ENCODE measurements at regions not wholly inside any gene's neighbourhood (a gene's known extent, or its start where the extent isn't known, plus 50 kb on each side); places are given as distances from the start of the nearest gene placed in this dataset.

DNA sequence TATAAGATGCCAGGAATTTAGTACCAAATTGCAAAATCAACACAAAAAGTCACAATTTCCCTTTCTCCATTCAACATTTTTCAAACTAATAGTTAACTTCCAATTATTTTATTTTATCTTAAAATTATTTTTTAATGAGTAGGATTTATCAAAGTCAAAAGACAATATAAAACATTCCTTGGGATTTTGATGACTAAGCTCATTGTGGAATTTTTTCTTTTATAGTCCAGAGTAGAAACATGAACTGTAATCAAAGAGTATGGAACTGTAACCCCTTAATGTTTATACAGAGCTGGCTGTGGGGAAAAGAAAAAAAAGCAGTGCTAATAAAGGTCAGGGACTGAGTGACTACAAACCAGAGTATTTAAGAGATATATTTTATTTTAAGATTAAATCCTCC lies 368.6 kb upstream of the CPXCR1 start:
- Mint-ChIP-seq H3K27me3 (no peaks in the 10 kb centered on the region), H3K4me3 (no peak overlapping the region), H3K27ac (no peak overlapping the region), H3K36me3 (no peaks in the 10 kb centered on the region), H3K4me1 (no peaks in the 10 kb centered on the region), H3K9me3 (ENCODE audit: low read depth) (no peaks in the 10 kb centered on the region)
- DNase-seq (no peak), ATAC-seq (no peak)
- CTCF ChIA-PET = no interaction called here

DNA sequence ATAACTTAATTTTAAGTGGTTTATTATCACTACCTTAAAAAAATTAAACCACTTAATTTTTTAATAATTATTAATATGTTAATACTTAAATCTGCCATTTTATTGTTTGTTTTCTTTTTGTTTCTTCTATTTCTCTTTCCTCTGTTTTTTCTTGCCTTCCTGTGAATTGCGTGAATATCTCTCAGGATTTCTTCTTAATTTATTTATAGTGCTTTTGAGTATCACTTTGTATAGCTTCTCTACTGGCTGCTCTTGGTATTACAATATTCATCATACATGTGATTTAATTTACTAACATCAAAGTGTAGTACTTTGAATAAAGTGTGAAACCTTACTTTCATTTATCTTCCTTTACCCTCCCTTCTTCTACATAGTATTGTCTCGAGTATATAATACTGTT lies 349.5 kb upstream of the CPXCR1 start:
- no peaks in the 10 kb centered on the region for H3K27me3 Mint-ChIP-seq
- no peaks in the 10 kb centered on the region for H3K9me3 Mint-ChIP-seq (ENCODE audit: low read depth)
- DNase-seq (no peak), ATAC-seq (no peak)
- no peak overlapping the region for H3K27ac Mint-ChIP-seq
- CTCF ChIA-PET = no interaction called here
- H3K36me3 Mint-ChIP-seq = no peaks in the 10 kb centered on the region
- H3K4me3 Mint-ChIP-seq = no peak overlapping the region
- no peaks in the 10 kb centered on the region for H3K4me1 Mint-ChIP-seq

DNA sequence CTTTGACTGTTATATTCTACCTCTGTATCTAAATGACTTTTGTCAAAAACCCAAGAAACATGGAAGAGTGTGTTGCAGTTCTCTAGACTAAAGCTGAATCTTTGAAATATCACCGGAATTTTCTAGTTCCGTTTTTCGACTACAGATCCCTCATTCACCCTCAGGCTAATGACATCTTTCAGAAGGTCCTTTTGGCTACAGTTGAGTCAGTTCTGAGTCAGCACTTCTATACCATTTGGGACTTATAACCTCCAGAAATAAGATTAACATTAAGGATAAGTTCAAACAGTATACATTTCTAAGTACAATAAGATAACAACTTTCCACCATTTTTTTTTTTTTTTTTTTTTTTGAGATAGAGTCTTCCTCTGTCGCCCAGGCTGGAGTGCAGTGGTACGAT lies 331.0 kb upstream of the CPXCR1 start:
- Mint-ChIP-seq H3K4me1 (no peaks in the 10 kb centered on the region), H3K36me3 (no peaks in the 10 kb centered on the region), H3K27ac (no peak overlapping the region), H3K27me3 (no peaks in the 10 kb centered on the region), H3K9me3 (ENCODE audit: low read depth) (no peaks in the 10 kb centered on the region), H3K4me3 (no peak overlapping the region)
- ATAC-seq = no peak
- DNase-seq = no peak
- CTCF ChIA-PET = no interaction called here

DNA sequence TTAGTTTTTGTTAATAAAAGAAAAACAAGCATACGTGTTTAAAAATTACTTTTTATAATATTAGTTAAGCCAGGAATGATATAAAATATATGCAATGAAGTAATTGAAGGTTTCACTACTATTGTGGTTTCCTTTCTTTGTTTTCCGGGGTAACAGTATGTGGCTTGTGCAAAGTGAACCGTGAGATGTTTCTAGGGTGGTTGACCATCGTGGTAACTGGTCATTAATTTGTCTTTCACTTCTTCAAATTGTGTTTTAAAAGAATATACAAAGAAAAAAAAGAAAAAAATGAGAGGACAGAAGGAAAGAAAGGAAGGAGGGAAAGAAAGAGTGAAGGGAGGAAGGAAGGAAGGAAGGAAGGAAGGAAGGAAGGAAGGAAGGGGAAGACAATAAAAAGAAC lies 330.1 kb upstream of the CPXCR1 start:
- Mint-ChIP-seq H3K4me1 (no peaks in the 10 kb centered on the region), H3K9me3 (ENCODE audit: low read depth) (no peaks in the 10 kb centered on the region), H3K36me3 (no peaks in the 10 kb centered on the region), H3K27me3 (no peaks in the 10 kb centered on the region), H3K4me3 (no peak overlapping the region), H3K27ac (no peak overlapping the region)
- ATAC-seq (no peak), DNase-seq (no peak)
- CTCF ChIA-PET = no interaction called here

DNA sequence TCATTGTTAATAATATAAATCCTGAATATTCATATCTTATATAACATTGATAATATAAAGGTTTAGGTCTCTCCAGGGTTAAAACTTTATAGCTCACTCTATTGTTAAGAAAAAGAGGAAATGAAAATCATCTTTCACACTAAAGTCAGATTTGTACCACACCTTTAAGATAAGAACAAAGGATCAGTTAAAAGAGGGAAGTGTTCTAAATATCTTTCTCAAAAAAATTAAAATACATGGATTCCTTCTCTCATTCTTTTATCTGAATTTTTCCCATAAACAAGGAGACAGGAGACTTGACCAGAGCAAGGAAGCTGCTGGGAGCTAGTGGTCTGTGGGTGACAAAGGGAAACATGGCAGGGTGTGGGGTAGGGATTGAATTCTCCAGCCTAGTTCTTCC lies 323.0 kb upstream of the CPXCR1 start:
- no peak for DNase-seq
- CTCF ChIA-PET = no interaction called here
- no peak for ATAC-seq
- no peak overlapping the region for H3K27ac Mint-ChIP-seq
- no peaks in the 10 kb centered on the region for H3K4me1 Mint-ChIP-seq
- no peaks in the 10 kb centered on the region for H3K36me3 Mint-ChIP-seq
- no peaks in the 10 kb centered on the region for H3K27me3 Mint-ChIP-seq
- H3K4me3 Mint-ChIP-seq = no peak overlapping the region
- H3K9me3 Mint-ChIP-seq (ENCODE audit: low read depth) = no peaks in the 10 kb centered on the region

DNA sequence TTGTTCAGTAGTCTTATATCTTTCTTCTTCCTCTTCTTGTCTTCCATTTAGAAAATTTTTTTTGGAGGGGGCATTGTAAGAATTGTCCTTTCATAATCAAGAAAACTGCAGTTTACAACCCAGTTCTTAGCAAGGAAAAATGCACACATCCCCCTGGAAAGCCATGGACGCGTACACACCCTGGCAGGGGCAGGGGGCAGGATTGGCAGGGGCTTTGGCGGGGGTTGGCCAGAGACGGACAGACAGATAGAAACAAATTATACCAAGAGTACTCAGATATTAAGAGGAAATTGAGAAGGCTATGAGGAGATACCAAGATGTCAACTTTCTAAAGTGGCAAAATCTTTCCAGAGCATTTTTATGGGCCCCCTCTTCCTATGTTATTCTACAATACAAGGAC lies 322.5 kb upstream of the CPXCR1 start:
- H3K27me3 Mint-ChIP-seq = no peaks in the 10 kb centered on the region
- CTCF ChIA-PET = no interaction called here
- no peaks in the 10 kb centered on the region for H3K9me3 Mint-ChIP-seq (ENCODE audit: low read depth)
- no peak overlapping the region for H3K4me3 Mint-ChIP-seq
- DNase-seq (no peak), ATAC-seq (no peak)
- no peaks in the 10 kb centered on the region for H3K4me1 Mint-ChIP-seq
- H3K27ac Mint-ChIP-seq = no peak overlapping the region
- H3K36me3 Mint-ChIP-seq = no peaks in the 10 kb centered on the region

DNA sequence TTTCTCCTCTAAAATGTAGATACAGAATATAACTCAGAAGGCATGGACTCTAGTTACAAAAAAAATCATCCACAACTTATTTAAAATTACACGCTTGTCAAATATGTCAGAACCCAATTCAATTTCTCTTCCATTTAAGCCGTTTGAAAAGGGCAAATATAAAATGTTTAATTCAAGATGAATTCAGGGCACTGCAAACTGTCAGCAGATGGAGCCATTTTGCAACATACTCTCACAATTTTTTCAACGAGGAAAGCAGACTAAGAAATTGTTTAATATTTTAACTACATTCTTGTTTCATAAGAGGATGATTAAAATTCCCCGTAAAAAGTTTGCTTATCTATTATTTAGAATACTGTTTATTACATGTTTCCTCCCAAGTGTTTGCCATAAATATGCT lies 321.3 kb upstream of the CPXCR1 start:
- Mint-ChIP-seq H3K27me3 (no peaks in the 10 kb centered on the region), H3K4me1 (no peaks in the 10 kb centered on the region), H3K4me3 (no peak overlapping the region), H3K9me3 (ENCODE audit: low read depth) (peaks cover 2% of the 10 kb centered on the region), H3K27ac (no peak overlapping the region), H3K36me3 (no peaks in the 10 kb centered on the region)
- no peak for DNase-seq
- no peak for ATAC-seq
- CTCF ChIA-PET = no interaction called here

DNA sequence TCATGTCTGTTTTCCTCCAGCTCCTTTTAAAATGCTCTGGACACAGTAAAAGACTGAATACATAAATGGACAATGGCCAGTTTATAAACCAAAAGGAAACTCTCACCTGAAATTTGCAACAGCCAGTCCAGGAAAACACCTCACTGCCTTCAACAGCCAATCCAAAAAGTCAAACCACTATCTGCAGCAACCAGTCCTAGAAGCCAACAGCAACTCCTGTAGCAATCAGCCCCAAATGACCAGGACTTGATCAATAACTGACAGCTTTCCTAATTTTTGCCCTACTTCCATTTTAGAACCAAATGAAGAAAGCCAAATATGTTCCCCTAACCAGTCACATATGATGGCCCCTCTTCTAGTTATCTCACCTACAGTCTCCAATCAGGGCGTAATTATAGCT lies 309.5 kb upstream of the CPXCR1 start:
- H3K27me3 Mint-ChIP-seq = no peaks in the 10 kb centered on the region
- no peak overlapping the region for H3K27ac Mint-ChIP-seq
- no peaks in the 10 kb centered on the region for H3K9me3 Mint-ChIP-seq (ENCODE audit: low read depth)
- no peak overlapping the region for H3K4me3 Mint-ChIP-seq
- ATAC-seq (no peak), DNase-seq (no peak)
- H3K36me3 Mint-ChIP-seq = no peaks in the 10 kb centered on the region
- CTCF ChIA-PET = no interaction called here
- no peaks in the 10 kb centered on the region for H3K4me1 Mint-ChIP-seq

DNA sequence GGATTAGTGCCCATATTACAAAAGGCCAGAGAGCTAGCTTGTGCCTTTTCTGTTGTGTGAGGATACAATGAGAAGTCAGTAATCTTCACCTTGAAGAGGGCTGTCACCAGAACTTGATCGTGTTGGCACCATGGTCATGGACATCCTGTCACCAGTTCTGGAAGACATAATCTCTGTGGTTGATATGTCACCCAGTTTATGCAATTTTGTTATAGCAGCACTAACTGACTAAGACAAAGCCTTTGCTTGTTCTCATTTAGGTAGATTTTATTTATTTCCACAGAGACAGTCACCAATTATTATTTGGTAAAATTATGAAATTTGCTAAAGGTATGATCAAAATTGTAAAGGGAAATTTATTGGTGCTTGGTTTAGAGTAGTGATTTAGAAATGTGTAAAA lies 308.8 kb upstream of the CPXCR1 start:
- H3K9me3 Mint-ChIP-seq (ENCODE audit: low read depth) = no peaks in the 10 kb centered on the region
- CTCF ChIA-PET = no interaction called here
- H3K27ac Mint-ChIP-seq = no peak overlapping the region
- no peak for DNase-seq
- H3K36me3 Mint-ChIP-seq = no peaks in the 10 kb centered on the region
- no peak for ATAC-seq
- H3K4me3 Mint-ChIP-seq = no peak overlapping the region
- no peaks in the 10 kb centered on the region for H3K27me3 Mint-ChIP-seq
- H3K4me1 Mint-ChIP-seq = no peaks in the 10 kb centered on the region

DNA sequence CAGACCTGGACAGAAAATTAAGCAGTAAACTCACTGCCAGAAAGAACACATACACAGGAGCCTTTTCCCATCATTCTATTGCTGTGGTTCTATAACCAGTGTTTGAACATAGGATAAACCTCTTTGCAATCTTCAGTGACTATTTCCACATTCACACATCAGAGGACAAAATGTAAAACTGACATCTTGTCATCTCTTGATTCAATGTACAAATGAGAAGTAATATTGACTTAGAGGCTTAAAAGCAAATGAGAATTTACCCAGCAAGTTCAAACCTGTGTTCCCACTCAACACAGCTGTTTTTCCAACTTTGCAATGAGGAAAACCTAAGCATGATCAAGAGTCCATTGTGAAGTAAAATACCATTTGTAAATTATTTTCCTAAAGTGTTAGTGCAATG lies 307.1 kb upstream of the CPXCR1 start:
- no peak for DNase-seq

More for the DNA sequence above, 307.1 kb upstream of the CPXCR1 start:
- H3K4me1 Mint-ChIP-seq = no peaks in the 10 kb centered on the region
- no peak overlapping the region for H3K27ac Mint-ChIP-seq
- H3K27me3 Mint-ChIP-seq = no peaks in the 10 kb centered on the region
- ATAC-seq = no peak
- no peak overlapping the region for H3K4me3 Mint-ChIP-seq
- no peaks in the 10 kb centered on the region for H3K9me3 Mint-ChIP-seq (ENCODE audit: low read depth)
- CTCF ChIA-PET = no interaction called here
- no peaks in the 10 kb centered on the region for H3K36me3 Mint-ChIP-seq
